CD4-positive, alpha-beta T cell treated with Interleukin-6 for 4 hours (primary cell): ENCODE measurements at regions not wholly inside any gene's neighbourhood (a gene's known extent, or its start where the extent isn't known, plus 50 kb on each side); places are given as distances from the start of the nearest gene placed in this dataset.
A peak's percentile ranks its signal among the peaks of the same experiment; 100 is the strongest.
"Not testable (repeated sequence)": the region's sequence is repeated elsewhere in the genome, so short reads cannot be mapped to it uniquely, and the experiment has no call there.

Experiments
- DNase-seq: peaks from one replicate; pipeline ENCODE4 v3.0.0-alpha.2; 2020; ENCODE audit warnings: mixed read lengths

GRCh38 chr22:48937032-48937639 is 890.5 kb downstream of the BRD1 start:
- no peak for DNase-seq

GRCh38 chr22:48936391-48936790 is 891.3 kb downstream of the BRD1 start:
- no peak for DNase-seq

GRCh38 chr22:48934446-48934845 is 893.2 kb downstream of the BRD1 start:
- DNase-seq: no peak

- DNase-seq: no peak
These were observed 896.2 kb downstream of the BRD1 start for GRCh38 chr22:48931452-48931851.

GRCh38 chr22:48929276-48929790 is 898.3 kb downstream of the BRD1 start:
- DNase-seq: no peak

- no peak for DNase-seq
These were observed 900.1 kb downstream of the BRD1 start for GRCh38 chr22:48927591-48927990.

- no peak for DNase-seq
These were observed 901.0 kb downstream of the BRD1 start for GRCh38 chr22:48926643-48927042.

GRCh38 chr22:48926136-48926535 is 901.5 kb downstream of the BRD1 start:
- no peak for DNase-seq

GRCh38 chr22:48925450-48925849 is 902.2 kb downstream of the BRD1 start:
- DNase-seq: no peak

GRCh38 chr22:48923996-48924395 is 903.7 kb downstream of the BRD1 start:
- DNase-seq: no peak

GRCh38 chr22:48923165-48923865 is 904.4 kb downstream of the BRD1 start:
- DNase-seq: no peak

- DNase-seq: no peak
These were observed 906.2 kb downstream of the BRD1 start for GRCh38 chr22:48921411-48921903.

GRCh38 chr22:48920776-48921241 is 906.9 kb downstream of the BRD1 start:
- DNase-seq: no peak

GRCh38 chr22:48919851-48920589 is 907.7 kb downstream of the BRD1 start:
- DNase-seq: no peak

- DNase-seq: no peak
These were observed 908.5 kb downstream of the BRD1 start for GRCh38 chr22:48919187-48919590.

GRCh38 chr22:48918585-48919186 is 909.0 kb downstream of the BRD1 start:
- DNase-seq: no peak

- DNase-seq: peak; percentile 13
These were observed 915.2 kb downstream of the BRD1 start for GRCh38 chr22:48912356-48913066.

GRCh38 chr22:48911647-48912046 is 916.0 kb downstream of the BRD1 start:
- not testable (repeated sequence) for DNase-seq

GRCh38 chr22:48911067-48911466 is 916.6 kb downstream of the BRD1 start:
- DNase-seq: not testable (repeated sequence)

GRCh38 chr22:48908547-48908946 is 919.1 kb downstream of the BRD1 start:
- no peak for DNase-seq

GRCh38 chr22:48907591-48907990 is 920.1 kb downstream of the BRD1 start:
- no peak for DNase-seq

- DNase-seq: no peak
These were observed 921.3 kb downstream of the BRD1 start for GRCh38 chr22:48906216-48906835.
